ENCODE measurements at regions not wholly inside any gene's neighbourhood (a gene's known extent, or its start where the extent isn't known, plus 50 kb on each side); places are given as distances from the start of the nearest gene placed in this dataset.

GRCh38 chr14:45400950-45401640 is 148.1 kb upstream of the MIS18BP1 start:
- H3K4me2 ChIP-seq (ENCODE audit: low read length): no peak overlapping the region
- H3K9me3 ChIP-seq (ENCODE audit: insufficient read depth, low read depth, low read length): no peaks in the 10 kb centered on the region
- H3K9me3 Mint-ChIP-seq (ENCODE audit: unreplicated experiment): no peaks in the 10 kb centered on the region
- no peaks in the 10 kb centered on the region for H4K20me1 ChIP-seq (ENCODE audit: insufficient read depth, low read length)
- no peaks in the 10 kb centered on the region for H3K27me3 ChIP-seq (ENCODE audit: insufficient read depth, low read length)
- DNase-seq (ENCODE audit: low read depth): no peak
- no peak overlapping the region for H3K4me3 Mint-ChIP-seq (ENCODE audit: unreplicated experiment)
- H3K4me1 Mint-ChIP-seq (ENCODE audit: low read depth, unreplicated experiment): no peaks in the 10 kb centered on the region
- no peaks in the 10 kb centered on the region for H3K79me2 ChIP-seq (ENCODE audit: insufficient read depth, low read length)
- no peaks in the 10 kb centered on the region for H3K36me3 Mint-ChIP-seq (ENCODE audit: low read depth, unreplicated experiment)
- FAIRE-seq: no peak
- H3K36me3 ChIP-seq (ENCODE audit: insufficient read depth, low read length): no peaks in the 10 kb centered on the region
- H3K27ac ChIP-seq (ENCODE audit: low read depth, low read length): no peak overlapping the region
- no peaks in the 10 kb centered on the region for H3K4me1 ChIP-seq (ENCODE audit: insufficient read depth, low read length)
- no peak overlapping the region for H3K27ac Mint-ChIP-seq (ENCODE audit: unreplicated experiment)
- H3K27me3 Mint-ChIP-seq (ENCODE audit: low read depth, unreplicated experiment): no peaks in the 10 kb centered on the region
- no peak overlapping the region for H3K4me3 ChIP-seq (ENCODE audit: insufficient read depth, low read depth, low read length)
- no peak overlapping the region for H3K9ac ChIP-seq (ENCODE audit: low read length)
- TF ChIP-seq CTCF (IDR thresholded peaks at IDR 0.05; ENCODE audit: insufficient read depth, low read depth, low read length) (no peak), EZH2 (IDR thresholded peaks at IDR 0.05; ENCODE audit: insufficient read depth, low read length) (no peak)
- H2AFZ ChIP-seq (ENCODE audit: low read depth, low read length): no peak overlapping the region

GRCh38 chr14:45400509-45400908 is 147.5 kb upstream of the MIS18BP1 start:
- Histone ChIP-seq H3K9me3 (ENCODE audit: insufficient read depth, low read depth, low read length) (no peaks in the 10 kb centered on the region), H3K27me3 (ENCODE audit: insufficient read depth, low read length) (no peaks in the 10 kb centered on the region), H3K4me3 (ENCODE audit: insufficient read depth, low read depth, low read length) (no peak overlapping the region), H3K27ac (ENCODE audit: low read depth, low read length) (no peak overlapping the region), H3K4me2 (ENCODE audit: low read length) (no peak overlapping the region), H3K79me2 (ENCODE audit: insufficient read depth, low read length) (no peaks in the 10 kb centered on the region), H4K20me1 (ENCODE audit: insufficient read depth, low read length) (no peaks in the 10 kb centered on the region), H3K36me3 (ENCODE audit: insufficient read depth, low read length) (no peaks in the 10 kb centered on the region), H3K9ac (ENCODE audit: low read length) (no peak overlapping the region), H3K4me1 (ENCODE audit: insufficient read depth, low read length) (no peaks in the 10 kb centered on the region), H2AFZ (ENCODE audit: low read depth, low read length) (no peak overlapping the region)
- Mint-ChIP-seq H3K9me3 (ENCODE audit: unreplicated experiment) (no peaks in the 10 kb centered on the region), H3K4me1 (ENCODE audit: low read depth, unreplicated experiment) (no peaks in the 10 kb centered on the region), H3K27me3 (ENCODE audit: low read depth, unreplicated experiment) (no peaks in the 10 kb centered on the region), H3K27ac (ENCODE audit: unreplicated experiment) (no peak overlapping the region), H3K4me3 (ENCODE audit: unreplicated experiment) (no peak overlapping the region), H3K36me3 (ENCODE audit: low read depth, unreplicated experiment) (no peaks in the 10 kb centered on the region)
- TF ChIP-seq CTCF (IDR thresholded peaks at IDR 0.05; ENCODE audit: insufficient read depth, low read depth, low read length) (no peak), EZH2 (IDR thresholded peaks at IDR 0.05; ENCODE audit: insufficient read depth, low read length) (no peak)
- DNase-seq (ENCODE audit: low read depth): no peak
- FAIRE-seq: no peak

- Mint-ChIP-seq H3K9me3 (ENCODE audit: unreplicated experiment) (peaks cover 7% of the 10 kb centered on the region), H3K27ac (ENCODE audit: unreplicated experiment) (no peak overlapping the region), H3K4me1 (ENCODE audit: low read depth, unreplicated experiment) (peaks cover 4% of the 10 kb centered on the region), H3K4me3 (ENCODE audit: unreplicated experiment) (no peak overlapping the region), H3K27me3 (ENCODE audit: low read depth, unreplicated experiment) (no peaks in the 10 kb centered on the region), H3K36me3 (ENCODE audit: low read depth, unreplicated experiment) (no peaks in the 10 kb centered on the region)
- no peaks in the 10 kb centered on the region for H3K36me3 ChIP-seq (ENCODE audit: insufficient read depth, low read length)
- H3K4me3 ChIP-seq (ENCODE audit: insufficient read depth, low read depth, low read length): no peak overlapping the region
- H3K27me3 ChIP-seq (ENCODE audit: insufficient read depth, low read length): no peaks in the 10 kb centered on the region
- no peak overlapping the region for H2AFZ ChIP-seq (ENCODE audit: low read depth, low read length)
- no peak overlapping the region for H3K9ac ChIP-seq (ENCODE audit: low read length)
- TF ChIP-seq CTCF (IDR thresholded peaks at IDR 0.05; ENCODE audit: insufficient read depth, low read depth, low read length) (no peak), EZH2 (IDR thresholded peaks at IDR 0.05; ENCODE audit: insufficient read depth, low read length) (no peak)
- H3K9me3 ChIP-seq (ENCODE audit: insufficient read depth, low read depth, low read length): no peaks in the 10 kb centered on the region
- DNase-seq (ENCODE audit: low read depth): no peak
- FAIRE-seq: no peak
- no peak overlapping the region for H3K4me2 ChIP-seq (ENCODE audit: low read length)
- no peaks in the 10 kb centered on the region for H3K79me2 ChIP-seq (ENCODE audit: insufficient read depth, low read length)
- H4K20me1 ChIP-seq (ENCODE audit: insufficient read depth, low read length): no peaks in the 10 kb centered on the region
- H3K27ac ChIP-seq (ENCODE audit: low read depth, low read length): no peak overlapping the region
- H3K4me1 ChIP-seq (ENCODE audit: insufficient read depth, low read length): no peaks in the 10 kb centered on the region
Observed at GRCh38 chr14:45381091-45381490, 128.1 kb upstream of the MIS18BP1 start.
